ENCODE measurements at regions not wholly inside any gene's neighbourhood (a gene's known extent, or its start where the extent isn't known, plus 50 kb on each side); places are given as distances from the start of the nearest gene placed in this dataset.

DNA sequence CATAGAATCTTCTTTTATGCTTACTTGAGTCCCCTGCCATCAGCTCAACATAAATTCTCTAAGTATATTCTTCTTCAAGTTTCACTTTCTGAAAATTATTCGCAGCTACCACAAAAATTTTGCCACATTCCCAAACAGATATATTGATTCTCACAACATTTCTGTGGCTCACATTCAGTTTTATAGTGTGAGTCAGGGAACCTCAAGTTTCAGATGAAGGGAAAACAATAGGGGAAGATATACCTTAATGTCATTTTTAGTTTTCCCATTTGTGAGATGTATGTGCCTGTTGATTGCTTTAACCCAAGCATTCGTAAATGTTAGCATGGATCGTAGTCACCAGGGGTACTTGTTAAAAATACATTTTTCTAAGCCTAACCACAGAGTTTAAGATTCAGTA lies 465.8 kb downstream of the CCER1 start:
- TF ChIP-seq, protein P1, sequence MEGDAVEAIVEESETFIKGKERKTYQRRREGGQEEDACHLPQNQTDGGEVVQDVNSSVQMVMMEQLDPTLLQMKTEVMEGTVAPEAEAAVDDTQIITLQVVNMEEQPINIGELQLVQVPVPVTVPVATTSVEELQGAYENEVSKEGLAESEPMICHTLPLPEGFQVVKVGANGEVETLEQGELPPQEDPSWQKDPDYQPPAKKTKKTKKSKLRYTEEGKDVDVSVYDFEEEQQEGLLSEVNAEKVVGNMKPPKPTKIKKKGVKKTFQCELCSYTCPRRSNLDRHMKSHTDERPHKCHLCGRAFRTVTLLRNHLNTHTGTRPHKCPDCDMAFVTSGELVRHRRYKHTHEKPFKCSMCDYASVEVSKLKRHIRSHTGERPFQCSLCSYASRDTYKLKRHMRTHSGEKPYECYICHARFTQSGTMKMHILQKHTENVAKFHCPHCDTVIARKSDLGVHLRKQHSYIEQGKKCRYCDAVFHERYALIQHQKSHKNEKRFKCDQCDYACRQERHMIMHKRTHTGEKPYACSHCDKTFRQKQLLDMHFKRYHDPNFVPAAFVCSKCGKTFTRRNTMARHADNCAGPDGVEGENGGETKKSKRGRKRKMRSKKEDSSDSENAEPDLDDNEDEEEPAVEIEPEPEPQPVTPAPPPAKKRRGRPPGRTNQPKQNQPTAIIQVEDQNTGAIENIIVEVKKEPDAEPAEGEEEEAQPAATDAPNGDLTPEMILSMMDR (IDR thresholded peaks at IDR 0.05) = no peak

DNA sequence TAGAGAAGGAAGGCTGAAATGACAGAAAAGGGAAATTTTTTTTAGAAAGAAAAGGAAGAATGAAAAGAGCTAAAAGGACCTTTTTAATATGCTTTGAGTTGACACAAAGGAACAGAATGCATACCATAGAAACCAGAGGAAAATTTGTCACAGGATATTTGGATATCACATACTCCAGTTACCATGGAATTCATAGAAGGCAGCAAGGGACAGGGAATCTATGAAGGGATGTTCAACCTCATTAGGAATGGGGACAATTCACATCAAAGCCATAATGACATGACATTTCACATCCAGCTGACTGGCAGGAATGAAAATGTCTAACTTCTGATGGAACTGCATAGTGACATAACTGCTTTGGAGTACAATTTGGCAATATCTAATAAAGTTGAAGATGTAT lies 469.4 kb downstream of the CCER1 start:
- TF ChIP-seq, protein P1 (IDR thresholded peaks at IDR 0.05) = no peak

DNA sequence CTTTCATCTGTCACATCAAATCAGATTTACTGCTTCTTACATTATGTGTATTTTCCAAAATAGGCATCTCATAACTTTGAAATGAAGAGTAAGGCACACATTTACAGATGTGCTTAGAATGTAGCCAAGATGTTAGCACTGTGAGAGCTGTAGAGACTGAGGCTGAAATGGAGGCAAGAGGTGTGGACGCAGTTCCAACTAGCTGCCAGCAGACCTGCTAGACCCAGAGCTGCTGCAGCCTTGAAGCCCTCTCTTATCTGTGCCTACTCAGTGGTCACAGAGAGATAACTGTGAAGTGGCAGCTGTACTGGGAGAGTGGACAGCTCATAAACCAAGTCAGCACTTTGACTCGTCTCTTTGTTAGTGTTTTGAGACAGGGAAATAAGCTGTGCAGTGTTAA lies 470.9 kb downstream of the CCER1 start:
- TF ChIP-seq, protein P1 (IDR thresholded peaks at IDR 0.05) = no peak

DNA sequence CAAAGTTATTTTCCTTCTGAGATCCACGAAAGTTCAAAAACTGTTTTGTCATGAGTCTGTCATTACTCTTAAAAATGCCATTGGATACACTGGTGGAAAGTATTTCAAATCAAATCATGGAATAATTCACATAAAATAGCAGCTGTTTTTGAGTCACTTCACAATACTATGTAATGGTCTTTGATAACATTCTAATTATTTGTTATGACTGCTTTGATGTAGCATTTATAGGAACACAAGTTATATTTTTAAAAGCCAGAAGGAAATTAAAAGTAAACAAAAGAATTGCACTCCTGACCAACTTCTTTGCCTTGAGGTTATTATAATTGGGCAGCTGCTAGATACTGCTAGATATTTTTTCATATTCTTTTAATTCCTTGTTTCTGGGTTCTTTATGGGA lies 473.2 kb downstream of the CCER1 start:
- TF ChIP-seq, protein P1 (IDR thresholded peaks at IDR 0.05) = no peak

DNA sequence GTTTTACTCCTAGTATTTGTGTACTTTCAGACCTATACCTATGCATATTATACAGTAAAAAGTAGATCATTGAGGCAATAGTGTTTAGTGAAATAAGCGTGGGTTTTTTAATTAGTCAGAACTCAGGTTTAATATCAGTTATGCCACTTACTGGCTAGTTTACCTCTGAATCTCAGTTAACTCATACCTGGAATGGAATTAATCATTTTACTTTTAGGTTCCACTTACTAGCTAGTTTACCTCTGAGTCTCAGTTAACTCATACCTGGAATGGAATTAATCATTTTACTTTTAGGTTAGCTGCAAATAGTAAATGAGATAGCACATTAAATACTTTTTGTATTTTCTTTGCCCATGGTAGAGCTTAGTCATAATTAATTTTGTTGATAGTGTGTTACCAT lies 475.7 kb downstream of the CCER1 start:
- TF ChIP-seq, protein P1 (IDR thresholded peaks at IDR 0.05) = no peak

DNA sequence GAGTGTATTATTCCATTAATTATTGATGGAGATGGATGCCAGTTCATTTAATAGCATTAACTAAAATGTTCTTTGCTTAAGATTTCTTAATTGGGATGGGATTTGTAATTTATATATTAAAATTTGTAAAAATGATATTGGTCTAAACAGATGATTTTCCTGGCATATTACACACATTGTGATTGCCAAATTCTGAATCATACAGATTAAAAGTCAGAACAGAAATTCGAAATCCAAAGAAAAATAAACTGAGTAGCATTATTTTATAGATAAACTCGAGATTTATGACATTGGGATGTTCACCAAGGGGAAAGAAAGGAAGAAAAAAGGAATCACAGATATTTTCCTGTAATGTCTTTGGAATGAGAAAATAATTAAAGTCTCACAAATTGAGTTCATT lies 481.1 kb downstream of the CCER1 start:
- TF ChIP-seq, protein P1 (IDR thresholded peaks at IDR 0.05) = no peak

DNA sequence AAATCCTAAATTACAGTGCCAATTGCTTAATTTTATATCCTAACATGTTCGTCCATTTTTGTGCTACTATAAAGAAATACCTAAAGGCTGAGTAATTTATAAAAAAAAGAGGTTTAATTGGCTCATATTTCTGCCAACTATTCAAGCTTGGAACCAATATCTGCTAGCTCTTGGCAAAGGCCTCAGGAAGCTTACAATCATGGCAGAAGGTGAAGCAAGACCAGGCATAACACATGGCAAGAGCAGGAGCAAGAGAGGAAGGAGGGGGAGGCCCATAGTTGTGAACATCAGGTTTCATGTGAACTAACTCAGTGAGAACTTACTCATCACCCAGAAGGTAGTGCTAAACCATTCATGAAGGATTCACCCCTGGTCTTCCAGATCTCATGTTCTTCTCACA lies 494.3 kb downstream of the CCER1 start:
- TF ChIP-seq, protein P1 (IDR thresholded peaks at IDR 0.05) = no peak

DNA sequence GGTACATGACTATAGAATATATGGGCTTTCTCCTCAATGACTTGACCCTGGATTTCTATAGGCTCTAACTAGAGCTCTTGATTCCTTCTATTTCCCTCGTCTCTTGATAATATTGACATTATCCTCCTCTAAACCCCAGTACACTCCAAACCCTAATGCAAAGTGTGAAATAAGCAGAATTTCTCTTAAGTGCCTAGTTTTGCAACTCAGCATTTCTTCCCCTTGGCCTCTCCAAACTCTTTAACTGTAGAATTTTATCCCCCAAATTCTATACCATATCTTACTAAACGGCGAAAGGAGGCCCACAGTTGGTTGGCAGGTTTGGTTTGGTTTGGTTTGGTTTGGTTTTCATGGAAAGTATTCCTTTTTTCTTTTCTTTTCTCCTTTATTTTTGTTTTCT lies 498.7 kb downstream of the CCER1 start:
- TF ChIP-seq, protein P1 (IDR thresholded peaks at IDR 0.05) = no peak

All from LNCAP (cell line).